Keratinocyte (primary cell): ENCODE measurements at regions not wholly inside any gene's neighbourhood (a gene's known extent, or its start where the extent isn't known, plus 50 kb on each side); places are given as distances from the start of the nearest gene placed in this dataset.

Source experiments
- DNase-seq: peaks from one replicate; pipeline ENCODE4 v3.0.0-alpha.2; 2011; ENCODE audit warnings: low read depth, missing footprints, low spot score
- FAIRE-seq: peaks from 2 replicates; lab custom pipeline; 2011; peaks lifted over from hg19 to GRCh38; lab: Jason Lieb, UNC
- H2AFZ ChIP-seq: 2 replicates; pipeline ENCODE4 v1.6.0; 2012; ENCODE audit warnings: low read length, control low read depth, inconsistent platforms; ENCODE audit not compliant: control insufficient read depth
- H3K27ac ChIP-seq: 2 replicates; pipeline ENCODE4 v1.5.1; 2011; ENCODE audit warnings: low read length; ENCODE audit not compliant: control insufficient read depth, insufficient read depth
- H3K27me3 ChIP-seq: 3 replicates; pipeline ENCODE4 v1.6.0; 2011; ENCODE audit warnings: low read length; ENCODE audit not compliant: control insufficient read depth, insufficient read depth; ENCODE audit errors: extremely low read depth
- H3K36me3 ChIP-seq, 2 experiments: 2 replicates in 1 of 2; 3 replicates in 1 of 2; pipeline ENCODE4 v1.5.1; 2011; ENCODE audit warnings: low read length in 2 of 2, mild to moderate bottlenecking in 1 of 2; ENCODE audit not compliant: control insufficient read depth in 2 of 2, insufficient read depth in 2 of 2; ENCODE audit errors: extremely low read depth in 1 of 2
- H3K4me1 ChIP-seq: 3 replicates; pipeline ENCODE4 v1.5.1; 2011; ENCODE audit warnings: low read length; ENCODE audit not compliant: control insufficient read depth, insufficient read depth; ENCODE audit errors: extremely low read depth
- H3K4me2 ChIP-seq: 3 replicates; pipeline ENCODE4 v1.6.0; 2011; ENCODE audit warnings: low read depth, low read length; ENCODE audit not compliant: control insufficient read depth, insufficient read depth; ENCODE audit errors: extremely low read depth
- H3K4me3 ChIP-seq, 3 experiments: fragments of 200-600 bp in 1 of 3; sonication (generic) in 1 of 3; 2 replicates in 2 of 3; 3 replicates in 1 of 3; pipeline ENCODE4 v1.5.1; 2011 to 2016; ENCODE audit warnings: low read length in 3 of 3, mild to moderate bottlenecking in 3 of 3, control low read depth in 2 of 3, inconsistent platforms in 1 of 3, low read depth in 1 of 3, mixed read lengths in 1 of 3, mixed run types in 1 of 3, moderate library complexity in 1 of 3; ENCODE audit not compliant: control insufficient read depth in 2 of 3, insufficient read depth in 2 of 3; ENCODE audit errors: extremely low read depth in 1 of 3
- H3K79me2 ChIP-seq: 2 replicates; pipeline ENCODE4 v1.6.0; 2012; ENCODE audit warnings: low read length; ENCODE audit not compliant: control insufficient read depth, insufficient read depth
- H3K9ac ChIP-seq: 3 replicates; pipeline ENCODE4 v1.6.0; 2011; ENCODE audit warnings: low read length; ENCODE audit not compliant: control insufficient read depth, insufficient read depth; ENCODE audit errors: extremely low read depth
- H3K9me1 ChIP-seq: 3 replicates; pipeline ENCODE4 v1.6.0; 2011; ENCODE audit warnings: low read length; ENCODE audit not compliant: control insufficient read depth, insufficient read depth; ENCODE audit errors: extremely low read depth
- H3K9me3 ChIP-seq: 2 replicates; pipeline ENCODE4 v1.5.1; 2012; ENCODE audit warnings: low read depth, low read length; ENCODE audit not compliant: control insufficient read depth
- H4K20me1 ChIP-seq: 3 replicates; pipeline ENCODE4 v1.6.0; 2011; ENCODE audit warnings: low read length; ENCODE audit not compliant: control insufficient read depth, insufficient read depth; ENCODE audit errors: extremely low read depth
- EZH2 ChIP-seq: IDR thresholded peaks from one replicate; pipeline ENCODE4 v1.6.1; 2012; ENCODE audit warnings: inconsistent platforms, mild to moderate bottlenecking, low read length, moderate library complexity
- dilution Hi-C: fragments of 300-500 bp; cut with MboI; formaldehyde crosslinking; loops from one replicate; pipeline ENCODE4 v1.7.0; 2020; ENCODE audit warnings: low sequenced_read_pairs; ENCODE audit not compliant: extremely low pct_ligation_motif_present
- TF ChIP-seq, protein P1 (sequence below), 3 experiments: IDR thresholded peaks in 1 of 3; conservative IDR thresholded peaks in 1 of 3; optimal IDR thresholded peaks in 1 of 3; 2 replicates in 2 of 3; 3 replicates in 1 of 3; pipeline versions ENCODE3 to v1.5.1; 2011; ENCODE audit warnings: low read length in 3 of 3, mild to moderate bottlenecking in 3 of 3, moderate library complexity in 2 of 3, control low read depth in 1 of 3, inconsistent platforms in 1 of 3; ENCODE audit not compliant: insufficient read depth in 2 of 3; ENCODE audit errors: extremely low read depth in 1 of 3

DNA sequence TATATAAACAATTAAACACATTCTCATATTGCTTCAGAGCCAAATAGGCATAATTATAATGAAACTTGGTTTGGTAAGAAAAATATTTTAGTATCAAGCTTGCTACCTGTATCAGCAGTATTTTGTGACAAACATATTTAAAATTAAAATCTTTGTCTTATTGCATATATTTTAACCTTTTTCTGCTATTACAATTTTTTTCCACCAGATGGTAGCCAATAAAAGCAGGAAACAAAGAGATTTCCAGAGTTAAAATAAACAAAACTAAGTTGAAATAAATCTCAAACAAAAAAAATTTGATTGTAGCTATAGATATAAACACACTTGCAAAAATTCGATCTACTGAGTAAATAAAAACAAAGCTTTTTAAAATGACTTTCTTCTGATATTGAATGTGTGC, 491.3 kb upstream of the GJE1 start:
- H3K9ac ChIP-seq, result no peak overlapping the region
- no peak for FAIRE-seq
- H3K4me1 ChIP-seq, result no peaks in the 10 kb centered on the region

DNA sequence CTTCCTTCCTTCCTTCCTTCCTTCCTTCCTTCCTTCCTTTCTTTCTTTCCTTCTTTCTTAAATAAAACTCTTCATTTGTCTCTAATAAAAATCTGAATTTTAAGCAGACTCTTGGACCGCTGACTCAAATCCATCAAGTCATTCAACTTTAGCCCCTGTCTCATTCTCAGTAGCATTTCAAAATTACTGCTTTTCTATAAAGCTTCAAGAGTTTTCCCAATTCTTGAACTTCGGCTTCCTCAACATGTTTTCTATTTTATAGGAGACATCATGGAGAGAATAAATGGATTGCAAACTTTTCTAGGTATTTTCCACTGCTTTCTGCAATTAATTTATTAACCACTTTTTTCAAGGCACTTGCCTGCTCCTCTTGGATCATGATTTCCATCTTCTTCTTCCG, 497.1 kb upstream of the GJE1 start:
- TF ChIP-seq, protein P1, sequence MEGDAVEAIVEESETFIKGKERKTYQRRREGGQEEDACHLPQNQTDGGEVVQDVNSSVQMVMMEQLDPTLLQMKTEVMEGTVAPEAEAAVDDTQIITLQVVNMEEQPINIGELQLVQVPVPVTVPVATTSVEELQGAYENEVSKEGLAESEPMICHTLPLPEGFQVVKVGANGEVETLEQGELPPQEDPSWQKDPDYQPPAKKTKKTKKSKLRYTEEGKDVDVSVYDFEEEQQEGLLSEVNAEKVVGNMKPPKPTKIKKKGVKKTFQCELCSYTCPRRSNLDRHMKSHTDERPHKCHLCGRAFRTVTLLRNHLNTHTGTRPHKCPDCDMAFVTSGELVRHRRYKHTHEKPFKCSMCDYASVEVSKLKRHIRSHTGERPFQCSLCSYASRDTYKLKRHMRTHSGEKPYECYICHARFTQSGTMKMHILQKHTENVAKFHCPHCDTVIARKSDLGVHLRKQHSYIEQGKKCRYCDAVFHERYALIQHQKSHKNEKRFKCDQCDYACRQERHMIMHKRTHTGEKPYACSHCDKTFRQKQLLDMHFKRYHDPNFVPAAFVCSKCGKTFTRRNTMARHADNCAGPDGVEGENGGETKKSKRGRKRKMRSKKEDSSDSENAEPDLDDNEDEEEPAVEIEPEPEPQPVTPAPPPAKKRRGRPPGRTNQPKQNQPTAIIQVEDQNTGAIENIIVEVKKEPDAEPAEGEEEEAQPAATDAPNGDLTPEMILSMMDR (optimal IDR thresholded peaks at IDR 0.05 in 1 of 3, IDR thresholded peaks at IDR 0.05 in 1 of 3, conservative IDR thresholded peaks at IDR 0.05 in 1 of 3; ENCODE audit: extremely low read depth in 1 of 3, insufficient read depth in 2 of 3, low read length in 3 of 3), result no peak
- TF ChIP-seq EZH2, result no peak
- H3K79me2 ChIP-seq, result no peaks in the 10 kb centered on the region
- no peak overlapping the region for H3K27ac ChIP-seq
- no peak overlapping the region for H3K4me2 ChIP-seq
- no peak for DNase-seq
- no peaks in the 10 kb centered on the region for H3K36me3 ChIP-seq
- H3K4me1 ChIP-seq, result no peaks in the 10 kb centered on the region
- H2AFZ ChIP-seq, result no peak overlapping the region
- no peak overlapping the region for H3K4me3 ChIP-seq
- H3K9ac ChIP-seq, result no peak overlapping the region
- no peaks in the 10 kb centered on the region for H3K9me1 ChIP-seq
- no peaks in the 10 kb centered on the region for H3K27me3 ChIP-seq
- dilution Hi-C loops, result no loop called here
- no peaks in the 10 kb centered on the region for H4K20me1 ChIP-seq
- H3K9me3 ChIP-seq, result no peaks in the 10 kb centered on the region
- no peak for FAIRE-seq

More for the DNA sequence above, 491.3 kb upstream of the GJE1 start:
- DNase-seq, result no peak
- H3K27me3 ChIP-seq, result no peaks in the 10 kb centered on the region
- H3K79me2 ChIP-seq, result no peaks in the 10 kb centered on the region
- H3K27ac ChIP-seq, result no peak overlapping the region
- H4K20me1 ChIP-seq, result no peaks in the 10 kb centered on the region
- dilution Hi-C loops, result no loop called here
- no peaks in the 10 kb centered on the region for H3K9me3 ChIP-seq
- no peak for TF ChIP-seq EZH2
- TF ChIP-seq, protein P1 (optimal IDR thresholded peaks at IDR 0.05 in 1 of 3, IDR thresholded peaks at IDR 0.05 in 1 of 3, conservative IDR thresholded peaks at IDR 0.05 in 1 of 3; ENCODE audit: extremely low read depth in 1 of 3, insufficient read depth in 2 of 3, low read length in 3 of 3), result no peak
- H3K36me3 ChIP-seq, result no peaks in the 10 kb centered on the region
- no peak overlapping the region for H3K4me3 ChIP-seq
- H3K4me2 ChIP-seq, result no peak overlapping the region
- no peak overlapping the region for H2AFZ ChIP-seq
- H3K9me1 ChIP-seq, result no peaks in the 10 kb centered on the region
